K562 (cell line): ENCODE measurements at regions not wholly inside any gene's neighbourhood (a gene's known extent, or its start where the extent isn't known, plus 50 kb on each side); places are given as distances from the start of the nearest gene placed in this dataset.

Experiments
- FOXK1 ChIP-seq: sonication (generic); formaldehyde crosslinking; IDR thresholded peaks from 2 replicates; pipeline ENCODE4 v1.8.0; 2022; ENCODE audit warnings: missing genetic modification reagents, mild to moderate bottlenecking, borderline replicate concordance
- MAX ChIP-seq: sonication (generic); formaldehyde crosslinking; IDR thresholded peaks from 2 replicates; pipeline ENCODE4 v1.9.0; 2022; ENCODE audit warnings: mild to moderate bottlenecking, missing genetic modification reagents
- SRSF9 ChIP-seq: fragments of 200-400 bp; formaldehyde crosslinking; IDR thresholded peaks from 2 replicates; pipeline ENCODE4 v1.6.1; 2017; ENCODE audit warnings: low read depth, low read length, borderline replicate concordance
- ZFX ChIP-seq: sonication (generic); formaldehyde crosslinking; IDR thresholded peaks from 2 replicates; pipeline ENCODE4 v1.8.0; 2022; ENCODE audit warnings: mild to moderate bottlenecking, missing genetic modification reagents, moderate library complexity
- ZNF76 ChIP-seq: fragments of 250-450 bp; sonication (Bioruptor Pico); IDR thresholded peaks from 2 replicates; pipeline ENCODE4 v1.4.0; 2020; ENCODE audit warnings: mild to moderate bottlenecking, moderate library complexity, borderline replicate concordance

- TF ChIP-seq ZNF76 (CRISPR knock-in tag) (no peak), MAX (CRISPR knock-in tag) (no peak), ZFX (CRISPR knock-in tag) (no peak), FOXK1 (CRISPR knock-in tag) (no peak), SRSF9 (no peak)
These were observed 315.8 kb upstream of the KAZN start for GRCh38 chr1:14282707-14283106.
